Kidney capillary endothelial cell (primary cell): ENCODE measurements at regions not wholly inside any gene's neighbourhood (a gene's known extent, or its start where the extent isn't known, plus 50 kb on each side); places are given as distances from the start of the nearest gene placed in this dataset.

ENCODE experiments used
- DNase-seq: peaks from one replicate; pipeline ENCODE4 v3.0.0-alpha.2; 2018; ENCODE audit warnings: low spot score

GRCh38 chr17:79150035-79150733 is 75.6 kb downstream of the ENGASE start:
- DNase-seq, result no peak

GRCh38 chr17:79148584-79148983 is 74.0 kb downstream of the ENGASE start:
- DNase-seq, result no peak

GRCh38 chr17:79147746-79148506 is 73.3 kb downstream of the ENGASE start:
- no peak for DNase-seq

GRCh38 chr17:79146562-79146961 is 71.9 kb downstream of the ENGASE start:
- no peak for DNase-seq

GRCh38 chr17:79145548-79145947 is 70.9 kb downstream of the ENGASE start:
- DNase-seq, result no peak

GRCh38 chr17:79144133-79144532 is 69.5 kb downstream of the ENGASE start:
- DNase-seq, result no peak

- DNase-seq, result no peak
Observed at GRCh38 chr17:79142375-79142774, 67.8 kb downstream of the ENGASE start.

- DNase-seq, result no peak
Observed at GRCh38 chr17:79141578-79142355, 67.1 kb downstream of the ENGASE start.

- DNase-seq, result no peak
Observed at GRCh38 chr17:79138826-79139225, 64.2 kb downstream of the ENGASE start.

- no peak for DNase-seq
Observed at GRCh38 chr17:79137789-79138165, 63.2 kb downstream of the ENGASE start.

- DNase-seq, result no peak
Observed at GRCh38 chr17:79137015-79137788, 62.6 kb downstream of the ENGASE start.

GRCh38 chr17:79136596-79136995 is 62.0 kb downstream of the ENGASE start:
- DNase-seq, result no peak
